H1 (cell line): ENCODE measurements at regions not wholly inside any gene's neighbourhood (a gene's known extent, or its start where the extent isn't known, plus 50 kb on each side); places are given as distances from the start of the nearest gene placed in this dataset.
A peak's percentile ranks its signal among the peaks of the same experiment; 100 is the strongest.

Experiments
- CTCF ChIA-PET: fragments of 300-600 bp; sonication (Branson Sonifier 250); formaldehyde crosslinking; loops from one replicate; lab custom pipeline; 2021; ENCODE audit not compliant: partially characterized antibody; lab: Charles Lee
- POLR2A ChIA-PET: fragments of 300-600 bp; sonication (Branson Sonifier 250); formaldehyde crosslinking; loops from one replicate; lab custom pipeline; 2021; ENCODE audit warnings: inconsistent platforms; ENCODE audit not compliant: partially characterized antibody; lab: Charles Lee
- DNase-seq, 2 experiments: peaks; one replicate each; pipeline versions ENCODE4 v3.0.0 to v3.0.0-alpha.2; 2010 to 2022; ENCODE audit warnings: low spot score in 2 of 2, low read depth in 1 of 2, mixed read lengths in 1 of 2
- FAIRE-seq: peaks from 2 replicates; lab custom pipeline; 2011; peaks lifted over from hg19 to GRCh38; lab: Jason Lieb, UNC
- H2AFZ ChIP-seq: 2 replicates; pipeline ENCODE4 v1.8.1; 2012; ENCODE audit warnings: low read length, inconsistent platforms
- H2AK5ac ChIP-seq: 2 replicates; pipeline ENCODE4 v1.6.1; 2013; ENCODE audit warnings: low read depth, low read length
- H2BK120ac ChIP-seq: replicated peaks from 2 replicates; pipeline ENCODE3; 2013; ENCODE audit warnings: low read depth, low read length, inconsistent platforms
- H2BK12ac ChIP-seq: 2 replicates; pipeline ENCODE4 v1.6.1; 2013; ENCODE audit warnings: low read depth, low read length
- H2BK15ac ChIP-seq: 2 replicates; pipeline ENCODE4 v1.6.1; 2013; ENCODE audit warnings: low read length
- H2BK20ac ChIP-seq: 2 replicates; pipeline ENCODE4 v1.6.1; 2013; ENCODE audit warnings: low read length
- H2BK5ac ChIP-seq: 2 replicates; pipeline ENCODE4 v1.6.1; 2013; ENCODE audit warnings: low read depth, low read length
- H3K14ac ChIP-seq: 2 replicates; pipeline ENCODE4 v1.6.1; 2013; ENCODE audit warnings: inconsistent platforms; ENCODE audit not compliant: insufficient read length
- H3K18ac ChIP-seq: 2 replicates; pipeline ENCODE4 v1.6.1; 2013; ENCODE audit warnings: low read length; ENCODE audit errors: extremely low read depth
- H3K23ac ChIP-seq: 2 replicates; pipeline ENCODE4 v1.6.1; 2013; ENCODE audit warnings: inconsistent platforms; ENCODE audit not compliant: insufficient read length
- H3K23me2 ChIP-seq: 2 replicates; pipeline ENCODE4 v1.6.1; 2013; ENCODE audit warnings: low read depth, low read length
- H3K27ac ChIP-seq: 2 replicates; pipeline ENCODE4 v1.6.1; 2011; ENCODE audit warnings: low read depth, low read length, inconsistent platforms
- H3K27me3 ChIP-seq, 4 experiments: replicated peaks in 1 of 4; 1 replicate in 1 of 4; 2 replicates in 3 of 4; pipeline versions ENCODE4 v1.6.1 to v1.8.1; 2011 to 2013; ENCODE audit warnings: low read length in 3 of 4, mild to moderate bottlenecking in 3 of 4, inconsistent platforms in 2 of 4, mixed read lengths in 2 of 4, moderate library complexity in 1 of 4; ENCODE audit not compliant: control insufficient read depth in 3 of 4, insufficient read depth in 3 of 4; ENCODE audit errors: extremely low read depth in 1 of 4
- H3K36me3 ChIP-seq, 4 experiments: 2 replicates each; pipeline versions ENCODE4 v1.6.1 to v1.8.1; 2011 to 2013; ENCODE audit warnings: mild to moderate bottlenecking in 4 of 4, low read length in 3 of 4, moderate library complexity in 2 of 4, control low read depth in 1 of 4, inconsistent platforms in 1 of 4; ENCODE audit not compliant: insufficient read depth in 4 of 4, control insufficient read depth in 2 of 4
- H3K4ac ChIP-seq: replicated peaks from 2 replicates; pipeline ENCODE3; 2013; ENCODE audit warnings: low read length, low read depth, mixed read lengths, inconsistent platforms; ENCODE audit not compliant: insufficient read length
- H3K4me1 ChIP-seq, 4 experiments: replicated peaks in 1 of 4; 1 replicate in 1 of 4; 2 replicates in 3 of 4; pipeline versions ENCODE4 v1.6.1 to v1.8.1; 2011 to 2013; ENCODE audit warnings: low read length in 3 of 4, inconsistent platforms in 2 of 4, mixed read lengths in 1 of 4; ENCODE audit not compliant: insufficient read depth in 4 of 4, control insufficient read depth in 3 of 4
- H3K4me2 ChIP-seq, 2 experiments: 2 replicates each; pipeline versions ENCODE4 v1.6.1 to v1.8.1; 2011 to 2013; ENCODE audit warnings: low read depth in 2 of 2, low read length in 2 of 2, control low read depth in 1 of 2, inconsistent platforms in 1 of 2, mild to moderate bottlenecking in 1 of 2; ENCODE audit not compliant: insufficient read depth in 1 of 2
- H3K4me3 ChIP-seq, 4 experiments: fragments of 200-600, 300-600 bp in 1 of 4; sonication (generic), shearing (Covaris generic), sonication (Bioruptor Twin) in 1 of 4; 2 replicates each; pipeline versions ENCODE4 v1.5.1 to v1.8.1; 2011 to 2016; ENCODE audit warnings: low read length in 4 of 4, low read depth in 3 of 4, control low read depth in 2 of 4, inconsistent platforms in 2 of 4, mild to moderate bottlenecking in 2 of 4, mixed read lengths in 1 of 4, moderate library complexity in 1 of 4; ENCODE audit not compliant: insufficient read depth in 2 of 4; ENCODE audit errors: extremely low read depth in 1 of 4
- H3K56ac ChIP-seq: replicated peaks from 2 replicates; pipeline ENCODE3; 2013; ENCODE audit warnings: low read depth, mild to moderate bottlenecking, mixed read lengths, low read length, inconsistent platforms; ENCODE audit not compliant: insufficient read length
- H3K79me1 ChIP-seq: 2 replicates; pipeline ENCODE4 v1.6.1; 2013; ENCODE audit warnings: low read depth, low read length, control low read depth
- H3K79me2 ChIP-seq, 2 experiments: 2 replicates each; pipeline versions ENCODE4 v1.6.1 to v1.8.1; 2012 to 2013; ENCODE audit warnings: low read length in 2 of 2, mild to moderate bottlenecking in 2 of 2, inconsistent platforms in 1 of 2; ENCODE audit not compliant: insufficient read depth in 2 of 2, control insufficient read depth in 1 of 2
- H3K9ac ChIP-seq, 4 experiments: replicated peaks in 1 of 4; 1 replicate in 1 of 4; 2 replicates in 3 of 4; pipeline versions ENCODE4 v1.6.1 to v1.8.1; 2011 to 2013; ENCODE audit warnings: low read depth in 3 of 4, low read length in 3 of 4, control low read depth in 2 of 4, mild to moderate bottlenecking in 2 of 4, moderate library complexity in 2 of 4, inconsistent platforms in 1 of 4; ENCODE audit errors: extremely low read depth in 1 of 4
- H3K9me3 ChIP-seq, 2 experiments: 2 replicates each; pipeline versions ENCODE4 v1.6.1 to v1.8.1; 2012 to 2013; ENCODE audit warnings: mild to moderate bottlenecking in 2 of 2, moderate library complexity in 2 of 2, control low read depth in 1 of 2, inconsistent platforms in 1 of 2, low read depth in 1 of 2, low read length in 1 of 2, mixed read lengths in 1 of 2; ENCODE audit not compliant: insufficient read depth in 2 of 2
- H4K20me1 ChIP-seq, 2 experiments: replicated peaks in 1 of 2; 2 replicates each; pipeline versions ENCODE3 to v1.8.1; 2011 to 2013; ENCODE audit warnings: inconsistent platforms in 2 of 2, low read length in 2 of 2, mild to moderate bottlenecking in 1 of 2; ENCODE audit not compliant: insufficient read depth in 2 of 2, control insufficient read depth in 1 of 2
- H4K5ac ChIP-seq: 2 replicates; pipeline ENCODE4 v1.6.1; 2013; ENCODE audit warnings: low read length, low read depth, mixed read lengths, inconsistent platforms; ENCODE audit not compliant: insufficient read length
- H4K8ac ChIP-seq: 2 replicates; pipeline ENCODE4 v1.8.0; 2013; ENCODE audit warnings: mild to moderate bottlenecking, moderate library complexity, low read length, inconsistent platforms; ENCODE audit not compliant: insufficient read depth; ENCODE audit errors: extremely low read depth
- H4K91ac ChIP-seq: replicated peaks from 2 replicates; pipeline ENCODE3; 2013; ENCODE audit warnings: low read length, mixed read lengths, inconsistent platforms; ENCODE audit not compliant: insufficient read length
- BACH1 ChIP-seq: IDR thresholded peaks from 2 replicates; pipeline ENCODE4 v1.6.1; 2012; ENCODE audit warnings: low read length, improper control_type of control experiment
- FOSL1 ChIP-seq: IDR thresholded peaks from 2 replicates; pipeline ENCODE4 v1.6.1; 2011; ENCODE audit warnings: mild to moderate bottlenecking, low read depth, low read length, moderate library complexity; ENCODE audit not compliant: insufficient read depth
- HDAC2 ChIP-seq, 2 experiments: fragments of 300-600 bp in 1 of 2; sonication (generic) in 1 of 2; IDR thresholded peaks; 2 replicates each; pipeline ENCODE4 v1.6.1; 2011 to 2012; ENCODE audit warnings: low read depth in 2 of 2, low read length in 2 of 2, mild to moderate bottlenecking in 2 of 2, moderate library complexity in 2 of 2, borderline replicate concordance in 1 of 2, inconsistent platforms in 1 of 2
- JUN ChIP-seq: IDR thresholded peaks from 2 replicates; pipeline ENCODE4 v1.6.1; 2011; ENCODE audit warnings: low read depth, mild to moderate bottlenecking, improper control_type of control experiment, low read length
- POLR2AphosphoS5 ChIP-seq: IDR thresholded peaks from 2 replicates; pipeline ENCODE4 v1.6.1; 2011; ENCODE audit warnings: low read depth, low read length
- SIX5 ChIP-seq: IDR thresholded peaks from 2 replicates; pipeline ENCODE4 v1.6.1; 2011; ENCODE audit warnings: mild to moderate bottlenecking, low read depth, low read length
- SUZ12 ChIP-seq: fragments of 200-600 bp; sonication (generic); IDR thresholded peaks from 2 replicates; pipeline ENCODE4 v1.6.1; 2012; ENCODE audit warnings: mild to moderate bottlenecking, inconsistent platforms, low read length, moderate library complexity, mixed read lengths
- TCF12 ChIP-seq: IDR thresholded peaks from 2 replicates; pipeline ENCODE4 v1.6.1; 2011; ENCODE audit warnings: low read depth, mild to moderate bottlenecking, low read length
- WGBS, 2 experiments: shearing (Covaris generic) in 1 of 2; methylation state at CpG; one replicate each; pipeline versions ENCODE4 v1.1.6 to v1.1.7; 2013 to 2015; ENCODE audit warnings: low lambda C conversion rate in 2 of 2, mixed read lengths in 2 of 2, inconsistent platforms in 1 of 2, low coverage in 1 of 2, missing lambda C conversion rate in 1 of 2; ENCODE audit not compliant: insufficient replicate concordance in 2 of 2, insufficient coverage in 1 of 2, insufficient read length in 1 of 2; ENCODE audit errors: extremely low coverage in 1 of 2, missing lambda C conversion rate in 1 of 2; 5-methylcytosine and 5-hydroxymethylcytosine counted together
- TF ChIP-seq, protein P1 (sequence below), 3 experiments: IDR thresholded peaks; 1 replicate in 2 of 3; 2 replicates in 1 of 3; pipeline versions ENCODE4 v1.5.1 to v1.6.1; 2011; ENCODE audit warnings: low read length in 3 of 3, mild to moderate bottlenecking in 3 of 3, inconsistent platforms in 2 of 3, low read depth in 1 of 3, moderate library complexity in 1 of 3; ENCODE audit not compliant: insufficient read depth in 1 of 3; ENCODE audit errors: control extremely low read depth in 1 of 3
- TF ChIP-seq, protein P2 (sequence below): IDR thresholded peaks from 2 replicates; pipeline ENCODE4 v1.6.1; 2012; ENCODE audit warnings: low read length, inconsistent platforms

DNA sequence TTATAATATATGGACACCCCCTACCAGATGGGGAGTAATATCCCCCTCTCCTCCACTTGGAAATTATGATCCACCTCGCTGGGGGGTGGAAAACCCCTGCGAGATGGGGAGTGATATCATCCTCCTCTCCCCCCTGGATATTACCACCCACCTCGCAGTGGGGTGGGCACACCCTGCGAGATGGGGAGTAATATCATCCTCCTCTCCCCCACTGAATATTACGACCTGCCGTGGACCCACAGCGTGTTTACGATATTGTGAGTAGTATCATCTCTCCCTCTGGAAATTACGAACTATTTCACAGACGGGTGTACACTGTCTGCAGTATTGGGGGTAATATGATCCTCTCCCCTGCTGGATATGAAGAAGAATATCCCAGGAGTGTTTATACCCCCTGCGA lies 228.3 kb upstream of the WSCD1 start:
- Histone ChIP-seq H2BK12ac (no peak overlapping the region), H4K8ac (no peak overlapping the region; the same call in 1 of the 2 replicates), H3K9me3 (no peaks in the 10 kb centered on the region), H4K91ac (no peak overlapping the region), H3K18ac (no peak overlapping the region), H3K79me2 (no peaks in the 10 kb centered on the region), H3K79me1 (no peaks in the 10 kb centered on the region), H4K5ac (no peak overlapping the region), H2BK120ac (no peak overlapping the region), H3K23me2 (no peaks in the 10 kb centered on the region), H4K20me1 (no peaks in the 10 kb centered on the region), H3K4me3 (no peak overlapping the region), H2AFZ (no peak overlapping the region), H3K56ac (no peak overlapping the region), H2AK5ac (no peak overlapping the region), H2BK5ac (no peak overlapping the region), H3K36me3 (no peaks in the 10 kb centered on the region), H3K27me3 (no peaks in the 10 kb centered on the region), H3K4me2 (no peak overlapping the region), H2BK20ac (no peak overlapping the region), H3K4me1 (no peaks in the 10 kb centered on the region), H2BK15ac (0 out of 2 replicates have a peak overlapping the region, but pooled peaks have one; percentile 25), H3K14ac (no peak overlapping the region), H3K9ac (no peak overlapping the region), H3K23ac (no peak overlapping the region), H3K4ac (no peak overlapping the region), H3K27ac (no peak overlapping the region)
- FAIRE-seq, result no peak
- POLR2A ChIA-PET, result no interaction called here
- CTCF ChIA-PET, result no interaction called here
- 87% methylated on average over 11 of the region's 11 CpGs; no CpG with 5 or more reads in 1 of the 2 experiments for WGBS, 2 experiments
- TF ChIP-seq BACH1 (no peak), FOSL1 (no peak), JUN (no peak), SUZ12 (no peak), HDAC2 (IDR thresholded peaks at IDR 0.05; ENCODE audit: borderline replicate concordance in 1 of 2, low read depth in 2 of 2, low read length in 2 of 2) (no peak), POLR2AphosphoS5 (no peak), SIX5 (no peak), TCF12 (no peak)
- TF ChIP-seq, protein P1, sequence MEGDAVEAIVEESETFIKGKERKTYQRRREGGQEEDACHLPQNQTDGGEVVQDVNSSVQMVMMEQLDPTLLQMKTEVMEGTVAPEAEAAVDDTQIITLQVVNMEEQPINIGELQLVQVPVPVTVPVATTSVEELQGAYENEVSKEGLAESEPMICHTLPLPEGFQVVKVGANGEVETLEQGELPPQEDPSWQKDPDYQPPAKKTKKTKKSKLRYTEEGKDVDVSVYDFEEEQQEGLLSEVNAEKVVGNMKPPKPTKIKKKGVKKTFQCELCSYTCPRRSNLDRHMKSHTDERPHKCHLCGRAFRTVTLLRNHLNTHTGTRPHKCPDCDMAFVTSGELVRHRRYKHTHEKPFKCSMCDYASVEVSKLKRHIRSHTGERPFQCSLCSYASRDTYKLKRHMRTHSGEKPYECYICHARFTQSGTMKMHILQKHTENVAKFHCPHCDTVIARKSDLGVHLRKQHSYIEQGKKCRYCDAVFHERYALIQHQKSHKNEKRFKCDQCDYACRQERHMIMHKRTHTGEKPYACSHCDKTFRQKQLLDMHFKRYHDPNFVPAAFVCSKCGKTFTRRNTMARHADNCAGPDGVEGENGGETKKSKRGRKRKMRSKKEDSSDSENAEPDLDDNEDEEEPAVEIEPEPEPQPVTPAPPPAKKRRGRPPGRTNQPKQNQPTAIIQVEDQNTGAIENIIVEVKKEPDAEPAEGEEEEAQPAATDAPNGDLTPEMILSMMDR (IDR thresholded peaks at IDR 0.05; ENCODE audit: control extremely low read depth in 1 of 3, insufficient read depth in 1 of 3, low read depth in 1 of 3, low read length in 3 of 3), result no peak
- TF ChIP-seq, protein P2, sequence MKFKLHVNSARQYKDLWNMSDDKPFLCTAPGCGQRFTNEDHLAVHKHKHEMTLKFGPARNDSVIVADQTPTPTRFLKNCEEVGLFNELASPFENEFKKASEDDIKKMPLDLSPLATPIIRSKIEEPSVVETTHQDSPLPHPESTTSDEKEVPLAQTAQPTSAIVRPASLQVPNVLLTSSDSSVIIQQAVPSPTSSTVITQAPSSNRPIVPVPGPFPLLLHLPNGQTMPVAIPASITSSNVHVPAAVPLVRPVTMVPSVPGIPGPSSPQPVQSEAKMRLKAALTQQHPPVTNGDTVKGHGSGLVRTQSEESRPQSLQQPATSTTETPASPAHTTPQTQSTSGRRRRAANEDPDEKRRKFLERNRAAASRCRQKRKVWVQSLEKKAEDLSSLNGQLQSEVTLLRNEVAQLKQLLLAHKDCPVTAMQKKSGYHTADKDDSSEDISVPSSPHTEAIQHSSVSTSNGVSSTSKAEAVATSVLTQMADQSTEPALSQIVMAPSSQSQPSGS, result no peak
- no peak for DNase-seq
